Fibroblast of gingiva (primary cell): ENCODE measurements at regions not wholly inside any gene's neighbourhood (a gene's known extent, or its start where the extent isn't known, plus 50 kb on each side); places are given as distances from the start of the nearest gene placed in this dataset.
"Not testable (repeated sequence)": the region's sequence is repeated elsewhere in the genome, so short reads cannot be mapped to it uniquely, and the experiment has no call there.

ENCODE experiments used
- DNase-seq: peaks from one replicate; pipeline ENCODE4 v3.0.0-alpha.2; 2011; ENCODE audit warnings: low read depth

DNA sequence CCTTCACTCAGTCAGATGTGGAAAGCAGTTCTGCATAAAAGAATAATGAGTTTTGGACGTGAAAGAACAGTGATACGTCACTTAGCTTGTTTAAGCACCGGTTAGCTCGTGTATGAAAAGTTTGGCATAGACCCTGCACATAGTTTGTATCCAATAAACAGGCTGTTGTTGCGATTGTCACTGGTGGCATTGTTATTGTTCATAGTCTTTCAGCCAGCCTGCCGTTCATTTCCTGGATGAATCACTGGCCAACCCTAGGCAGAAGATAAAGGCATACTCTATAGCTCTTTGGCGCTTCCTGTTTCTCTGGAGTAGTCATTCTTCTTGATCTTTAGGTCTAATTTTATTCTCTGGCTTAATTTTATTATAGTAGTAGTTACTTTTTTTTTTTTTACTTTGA lies 57.8 kb upstream of the ANKRD30A start:
- no peak for DNase-seq

- DNase-seq, result not testable (repeated sequence)
These were observed 63.1 kb upstream of the ANKRD30A start for GRCh38 chr10:37062296-37062695.

GRCh38 chr10:37057261-37057660 lies 68.1 kb upstream of the ANKRD30A start:
- no peak for DNase-seq

DNA sequence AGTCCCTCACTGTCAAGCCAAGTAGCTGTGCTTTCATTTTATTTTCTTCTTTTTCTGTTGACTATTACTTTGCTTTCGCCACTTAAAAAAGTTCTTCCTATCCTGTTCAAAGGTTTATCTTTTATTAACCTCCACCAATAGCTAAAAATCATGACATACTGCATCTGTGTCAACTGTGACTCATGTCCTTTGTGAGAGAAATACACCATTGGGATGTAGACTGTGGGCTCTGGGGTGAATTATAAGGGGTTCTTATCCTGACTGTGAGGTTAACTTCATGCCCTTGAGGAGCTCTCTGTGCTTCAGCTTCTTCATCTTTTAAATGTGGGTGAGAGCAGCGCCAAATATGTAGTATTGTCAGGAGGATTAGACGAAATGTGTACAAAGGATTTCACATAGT lies 71.9 kb upstream of the ANKRD30A start:
- DNase-seq, result no peak

DNA sequence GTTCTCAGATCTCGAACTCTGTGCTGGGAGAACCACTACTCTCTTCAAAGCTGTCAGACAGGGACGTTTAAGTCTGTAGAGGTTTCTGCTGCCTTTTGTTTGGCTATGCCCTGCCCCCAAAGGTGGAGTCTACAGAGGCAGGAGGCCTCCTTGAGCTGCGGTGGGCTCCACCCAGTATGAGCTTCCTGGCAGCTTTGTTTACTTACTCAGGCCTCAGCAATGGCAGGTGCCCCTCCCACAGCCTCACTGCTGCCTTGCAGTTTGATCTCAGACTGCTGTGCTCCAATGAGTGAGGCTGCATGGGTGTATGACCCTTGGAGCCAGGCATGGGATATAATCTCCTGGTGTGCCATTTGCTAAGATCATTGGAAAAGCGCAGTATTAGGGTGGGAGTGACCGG lies 75.4 kb upstream of the ANKRD30A start:
- DNase-seq, result not testable (repeated sequence)

DNA sequence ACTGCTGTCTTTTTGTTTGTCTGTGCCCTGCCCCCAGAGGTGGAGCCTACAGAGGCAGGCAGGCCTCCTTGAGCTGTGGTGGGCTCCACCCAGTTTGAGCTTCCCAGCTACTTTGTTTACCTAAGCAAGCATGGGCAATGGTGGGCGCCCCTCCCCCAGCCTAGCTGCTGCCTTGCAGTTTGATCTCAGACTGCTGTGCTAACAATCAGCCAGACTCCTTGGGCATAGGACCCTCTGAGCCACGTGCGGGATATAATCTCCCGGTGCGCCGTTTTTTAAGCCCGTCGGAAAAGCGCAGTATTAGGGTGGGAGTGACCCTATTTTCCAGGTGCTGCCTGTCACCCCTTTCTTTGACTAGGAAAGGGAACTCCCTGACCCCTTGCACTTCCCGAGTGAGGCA lies 81.1 kb upstream of the ANKRD30A start:
- not testable (repeated sequence) for DNase-seq

DNA sequence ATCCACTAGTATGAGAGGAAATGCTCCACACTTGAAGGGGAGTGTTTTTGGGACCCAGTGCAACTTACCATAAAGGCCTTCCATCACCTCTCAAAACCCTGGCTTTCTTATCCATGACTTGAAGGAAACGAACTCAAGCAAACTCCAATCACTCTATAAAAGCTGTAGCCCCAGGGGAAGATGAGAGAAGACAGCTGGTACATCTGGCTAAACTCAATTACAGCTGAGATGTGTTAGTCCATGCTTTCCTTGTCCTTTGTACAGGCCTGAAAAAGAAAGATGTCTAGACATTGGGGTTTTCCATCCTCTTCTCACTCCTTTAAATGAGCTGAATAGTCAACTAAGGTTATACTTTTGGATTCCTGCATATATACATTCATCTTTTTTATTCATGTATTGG lies 89.5 kb upstream of the ANKRD30A start:
- no peak for DNase-seq

- no peak for DNase-seq
These were observed 109.9 kb upstream of the ANKRD30A start for GRCh38 chr10:37015498-37015897.

- DNase-seq, result no peak
These were observed 114.7 kb upstream of the ANKRD30A start for GRCh38 chr10:37010741-37011140.

DNA sequence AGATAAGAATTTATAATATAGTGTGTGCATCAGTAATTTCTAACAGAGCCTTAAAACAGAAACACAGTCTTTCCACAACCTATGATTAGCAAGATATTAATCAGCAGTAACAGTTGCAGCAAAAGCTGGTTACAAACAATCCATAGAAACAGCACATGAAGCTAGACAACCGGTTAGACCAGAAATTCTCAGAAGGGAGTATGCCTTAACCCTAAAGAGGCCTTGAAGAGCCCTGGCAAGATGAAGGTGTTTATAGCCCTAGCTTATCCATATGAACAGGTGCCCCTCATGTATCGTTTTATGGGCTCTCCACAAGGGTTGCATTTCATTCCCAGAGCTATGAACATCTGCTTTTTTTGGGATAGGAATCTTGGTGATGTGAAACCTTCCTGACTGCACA lies 117.1 kb upstream of the ANKRD30A start:
- not testable (repeated sequence) for DNase-seq

DNA sequence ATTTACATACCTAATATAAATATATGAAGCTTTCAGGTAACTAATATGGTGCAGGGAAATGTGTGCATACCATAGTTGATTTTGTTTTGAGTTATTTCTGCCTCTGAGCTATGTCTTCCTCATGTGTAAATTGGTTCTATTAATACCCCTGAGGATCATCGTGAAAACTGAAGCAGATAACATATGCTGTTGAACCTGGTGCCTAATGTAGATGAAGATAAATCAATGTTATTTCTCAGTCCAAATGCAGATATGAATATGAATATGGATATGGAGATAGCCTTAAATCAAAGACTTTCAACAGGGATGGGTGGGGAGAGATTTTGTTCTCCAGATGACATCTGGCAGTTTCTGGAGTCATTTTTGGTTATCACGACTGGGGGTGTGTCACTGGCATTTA lies 122.3 kb upstream of the ANKRD30A start:
- no peak for DNase-seq

- not testable (repeated sequence) for DNase-seq
These were observed 129.6 kb upstream of the ANKRD30A start for GRCh38 chr10:36995806-36996205.

GRCh38 chr10:36994886-36995285 lies 130.5 kb upstream of the ANKRD30A start:
- DNase-seq, result no peak

GRCh38 chr10:36989233-36989632 lies 136.2 kb upstream of the ANKRD30A start:
- no peak for DNase-seq

- no peak for DNase-seq
These were observed 178.8 kb upstream of the ANKRD30A start for GRCh38 chr10:36946598-36946997.

- no peak for DNase-seq
These were observed 181.9 kb upstream of the ANKRD30A start for GRCh38 chr10:36943544-36943943.

- DNase-seq, result no peak
These were observed 182.8 kb upstream of the ANKRD30A start for GRCh38 chr10:36942616-36943015.

DNA sequence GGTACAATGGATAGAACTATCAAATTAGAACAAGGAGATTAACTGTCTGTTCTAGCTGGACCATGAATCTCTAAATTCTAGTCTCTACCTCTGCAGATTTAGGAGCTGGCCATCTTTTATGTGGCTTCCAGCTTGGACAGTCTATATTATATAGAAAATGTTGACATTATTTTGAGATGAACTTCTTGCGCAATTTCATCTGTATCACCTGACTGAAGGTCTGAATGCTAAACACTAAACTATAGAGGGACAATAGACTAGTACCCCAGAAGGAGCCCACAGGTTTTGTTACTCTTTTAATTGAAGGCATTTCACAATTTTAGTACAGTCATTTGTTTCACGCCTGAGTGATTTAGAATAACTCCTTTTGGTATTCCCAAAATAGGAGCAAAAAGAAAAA lies 222.4 kb upstream of the ANKRD30A start:
- DNase-seq, result no peak

GRCh38 chr10:36899652-36900051 lies 225.7 kb upstream of the ANKRD30A start:
- no peak for DNase-seq

GRCh38 chr10:36888925-36889573 lies 236.3 kb upstream of the ANKRD30A start:
- no peak for DNase-seq

GRCh38 chr10:36886303-36886891 lies 239.0 kb upstream of the ANKRD30A start:
- no peak for DNase-seq

DNA sequence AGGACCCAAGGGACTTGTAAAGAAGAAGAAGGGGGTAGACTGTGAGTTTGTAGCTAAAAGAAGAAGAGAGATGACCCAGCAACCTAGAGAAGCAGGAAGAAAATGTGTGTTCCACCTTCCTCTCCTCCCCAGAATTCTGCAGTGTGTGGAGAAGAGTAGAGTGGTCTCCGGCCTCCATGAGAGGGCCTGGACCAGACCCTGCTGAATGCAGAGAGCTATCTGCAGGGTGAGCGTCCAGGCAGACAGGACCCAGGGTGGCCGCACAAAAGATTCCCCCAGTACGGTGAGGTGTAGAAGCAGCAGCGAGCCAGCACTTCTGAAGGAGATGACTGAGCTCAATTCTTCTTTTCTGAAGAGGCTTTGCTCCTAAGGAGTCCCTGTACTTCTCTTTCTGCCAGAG lies 239.7 kb upstream of the ANKRD30A start:
- no peak for DNase-seq

GRCh38 chr10:36882781-36883180 lies 242.6 kb upstream of the ANKRD30A start:
- DNase-seq, result no peak

DNA sequence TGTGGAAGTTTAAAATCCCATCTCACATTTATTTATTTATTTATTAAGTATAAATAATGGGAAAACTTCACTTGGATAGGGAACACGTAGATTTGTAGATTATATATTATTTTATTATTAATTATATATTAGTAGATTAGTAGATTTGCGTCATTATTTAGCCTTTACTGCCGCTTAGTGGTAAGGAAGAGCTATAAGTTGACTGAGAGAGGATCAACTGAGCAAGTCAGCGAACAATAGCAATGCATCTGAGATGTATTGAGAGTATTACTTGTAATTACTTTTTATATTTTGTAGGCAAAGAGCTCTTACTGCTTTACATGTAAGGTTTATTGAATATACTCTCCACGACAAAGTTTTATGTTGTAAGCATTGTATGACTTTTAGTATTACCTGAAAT lies 244.5 kb upstream of the ANKRD30A start:
- DNase-seq, result peak; percentile 13
